ENCODE measurements at regions not wholly inside any gene's neighbourhood (a gene's known extent, or its start where the extent isn't known, plus 50 kb on each side); places are given as distances from the start of the nearest gene placed in this dataset.
"Not testable (repeated sequence)": the region's sequence is repeated elsewhere in the genome, so short reads cannot be mapped to it uniquely, and the experiment has no call there.

- Histone ChIP-seq H3K27me3 (ENCODE audit: low read length) (no peaks in the 10 kb centered on the region), H3K36me3 (ENCODE audit: low read length) (no peaks in the 10 kb centered on the region), H3K4me2 (ENCODE audit: low read depth, low read length, poor library complexity, severe bottlenecking) (no peak overlapping the region), H3K27ac (ENCODE audit: low read depth, low read length) (no peak overlapping the region), H3K4me3 (ENCODE audit: insufficient read depth, low read length, poor library complexity, severe bottlenecking) (no peak overlapping the region), H3F3A (ENCODE audit: insufficient read depth) (no peaks in the 10 kb centered on the region), H3K79me2 (ENCODE audit: insufficient read depth, low read length) (no peaks in the 10 kb centered on the region), H2AFZ (ENCODE audit: low read depth, low read length, severe bottlenecking) (no peak overlapping the region), H3K9me3 (ENCODE audit: insufficient read depth, low read length) (no peaks in the 10 kb centered on the region), H3K9me2 (replicated peaks; ENCODE audit: insufficient read depth, low read length) (no peaks in the 10 kb centered on the region; the same call in 1 of the 2 replicates), H4K20me1 (ENCODE audit: low read depth, low read length) (no peaks in the 10 kb centered on the region), H3K9ac (ENCODE audit: low read length) (no peak overlapping the region)
- TF ChIP-seq EZH2phosphoT487 (conservative IDR thresholded peaks at IDR 0.05; ENCODE audit: low read length) (no peak), CTCF (IDR thresholded peaks at IDR 0.05; ENCODE audit: insufficient read depth, low read length, poor library complexity, severe bottlenecking) (no peak)
These were observed 652.9 kb downstream of the ETNK1 start for GRCh38 chr12:23277831-23278230.

- no peaks in the 10 kb centered on the region for H3F3A ChIP-seq (ENCODE audit: insufficient read depth)
- no peaks in the 10 kb centered on the region for H3K9me2 ChIP-seq (replicated peaks; ENCODE audit: insufficient read depth, low read length)
- no peaks in the 10 kb centered on the region for H3K9me3 ChIP-seq (ENCODE audit: insufficient read depth, low read length)
- H3K4me2 ChIP-seq (ENCODE audit: low read depth, low read length, poor library complexity, severe bottlenecking) = no peak overlapping the region
- H3K27me3 ChIP-seq (ENCODE audit: low read length) = no peaks in the 10 kb centered on the region
- H2AFZ ChIP-seq (ENCODE audit: low read depth, low read length, severe bottlenecking) = no peak overlapping the region
- TF ChIP-seq CTCF (IDR thresholded peaks at IDR 0.05; ENCODE audit: insufficient read depth, low read length, poor library complexity, severe bottlenecking) (no peak), EZH2phosphoT487 (conservative IDR thresholded peaks at IDR 0.05; ENCODE audit: low read length) (no peak)
- H3K79me2 ChIP-seq (ENCODE audit: insufficient read depth, low read length) = no peaks in the 10 kb centered on the region
- H3K36me3 ChIP-seq (ENCODE audit: low read length) = no peaks in the 10 kb centered on the region
- no peak overlapping the region for H3K9ac ChIP-seq (ENCODE audit: low read length)
- no peak overlapping the region for H3K27ac ChIP-seq (ENCODE audit: low read depth, low read length)
- H3K4me3 ChIP-seq (ENCODE audit: insufficient read depth, low read length, poor library complexity, severe bottlenecking) = no peak overlapping the region
- H4K20me1 ChIP-seq (ENCODE audit: low read depth, low read length) = no peaks in the 10 kb centered on the region
These were observed 656.3 kb downstream of the ETNK1 start for GRCh38 chr12:23281295-23281694.

GRCh38 chr12:23282701-23283100, 657.7 kb downstream of the ETNK1 start:
- Histone ChIP-seq H3K79me2 (ENCODE audit: insufficient read depth, low read length) (no peaks in the 10 kb centered on the region), H3K27ac (ENCODE audit: low read depth, low read length) (no peak overlapping the region), H2AFZ (ENCODE audit: low read depth, low read length, severe bottlenecking) (no peak overlapping the region), H3K9me3 (ENCODE audit: insufficient read depth, low read length) (no peaks in the 10 kb centered on the region), H3K9me2 (replicated peaks; ENCODE audit: insufficient read depth, low read length) (no peaks in the 10 kb centered on the region), H3K36me3 (ENCODE audit: low read length) (no peaks in the 10 kb centered on the region), H4K20me1 (ENCODE audit: low read depth, low read length) (no peaks in the 10 kb centered on the region), H3K9ac (ENCODE audit: low read length) (no peak overlapping the region), H3K27me3 (ENCODE audit: low read length) (no peaks in the 10 kb centered on the region), H3K4me3 (ENCODE audit: insufficient read depth, low read length, poor library complexity, severe bottlenecking) (no peak overlapping the region), H3K4me2 (ENCODE audit: low read depth, low read length, poor library complexity, severe bottlenecking) (no peak overlapping the region), H3F3A (ENCODE audit: insufficient read depth) (no peaks in the 10 kb centered on the region)
- no peak for TF ChIP-seq CTCF (IDR thresholded peaks at IDR 0.05; ENCODE audit: insufficient read depth, low read length, poor library complexity, severe bottlenecking)
- TF ChIP-seq EZH2phosphoT487 (conservative IDR thresholded peaks at IDR 0.05; ENCODE audit: low read length) = no peak

GRCh38 chr12:23285764-23286530, 661.0 kb downstream of the ETNK1 start:
- not testable (repeated sequence) for H3K9me3 ChIP-seq (ENCODE audit: insufficient read depth, low read length); H3K27ac ChIP-seq (ENCODE audit: low read depth, low read length); H3K79me2 ChIP-seq (ENCODE audit: insufficient read depth, low read length); H3F3A ChIP-seq (ENCODE audit: insufficient read depth); H4K20me1 ChIP-seq (ENCODE audit: low read depth, low read length); H3K4me2 ChIP-seq (ENCODE audit: low read depth, low read length, poor library complexity, severe bottlenecking); H2AFZ ChIP-seq (ENCODE audit: low read depth, low read length, severe bottlenecking); H3K27me3 ChIP-seq (ENCODE audit: low read length); H3K9me2 ChIP-seq (replicated peaks; ENCODE audit: insufficient read depth, low read length); H3K9ac ChIP-seq (ENCODE audit: low read length); H3K4me3 ChIP-seq (ENCODE audit: insufficient read depth, low read length, poor library complexity, severe bottlenecking); H3K36me3 ChIP-seq (ENCODE audit: low read length)
